GM23338 (cell line): ENCODE measurements at regions not wholly inside any gene's neighbourhood (a gene's known extent, or its start where the extent isn't known, plus 50 kb on each side); places are given as distances from the start of the nearest gene placed in this dataset.

Experiments
- ATAC-seq: fragments of 200-7000 bp; cut with Tn5 transposase; 3 replicates; pipeline ENCODE4 v1.9.1; 2020
- DNase-seq: peaks from one replicate; pipeline ENCODE4 v3.0.0-alpha.2; 2015; ENCODE audit warnings: low spot score
- H2AFZ ChIP-seq: fragments of 200-600 bp; sonication (generic); 2 replicates; pipeline ENCODE4 v1.8.0; 2016; ENCODE audit warnings: antibody characterized with exemption, mild to moderate bottlenecking, moderate library complexity
- H3F3A ChIP-seq: fragments of 200-600 bp; sonication (generic); replicated peaks from 2 replicates; pipeline ENCODE4 v1.8.0; 2017; ENCODE audit warnings: antibody characterized with exemption, mixed run types, low read depth
- H3K27ac ChIP-seq: fragments of 200-600 bp; sonication (generic); 2 replicates; pipeline ENCODE4 v1.6.1; 2016; ENCODE audit warnings: low read depth
- H3K27me3 ChIP-seq: fragments of 200-600 bp; sonication (generic); 2 replicates; pipeline ENCODE4 v1.8.0; 2016; ENCODE audit warnings: mild to moderate bottlenecking, mixed run types, moderate library complexity; ENCODE audit not compliant: insufficient read depth
- H3K36me3 ChIP-seq: fragments of 200-600 bp; sonication (generic); 2 replicates; pipeline ENCODE4 v1.8.0; 2016; ENCODE audit warnings: mild to moderate bottlenecking; ENCODE audit not compliant: insufficient read depth
- H3K4me1 ChIP-seq: fragments of 200-600 bp; sonication (generic); 2 replicates; pipeline ENCODE4 v1.8.0; 2016; ENCODE audit warnings: mild to moderate bottlenecking, moderate library complexity; ENCODE audit not compliant: insufficient read depth
- H3K4me2 ChIP-seq: fragments of 200-600 bp; sonication (generic); 2 replicates; pipeline ENCODE4 v1.7.1; 2017; ENCODE audit warnings: mixed run types
- H3K4me3 ChIP-seq: fragments of 200-600 bp; sonication (generic); 2 replicates; pipeline ENCODE4 v1.6.1; 2016; ENCODE audit warnings: mixed run types
- H3K79me2 ChIP-seq: fragments of 200-600 bp; sonication (generic); replicated peaks from 2 replicates; pipeline ENCODE4 v1.8.0; 2017; ENCODE audit warnings: mild to moderate bottlenecking; ENCODE audit not compliant: insufficient read depth
- H3K9me2 ChIP-seq: fragments of 200-600 bp; sonication (generic); 2 replicates; pipeline ENCODE4 v1.8.0; 2017; ENCODE audit not compliant: insufficient read depth
- H4K20me1 ChIP-seq: fragments of 200-600 bp; sonication (generic); replicated peaks from 2 replicates; pipeline ENCODE4 v1.8.0; 2017; ENCODE audit warnings: mild to moderate bottlenecking; ENCODE audit not compliant: insufficient read depth
- H3K27ac Mint-ChIP-seq: 2 replicates; pipeline ENCODE4 v1.8.0; 2020; ENCODE audit warnings: inconsistent platforms, mild to moderate bottlenecking, moderate library complexity, mixed read lengths
- H3K27me3 Mint-ChIP-seq: 3 replicates; pipeline ENCODE4 v1.8.0; 2022; ENCODE audit warnings: low read depth, mild to moderate bottlenecking, moderate library complexity, mixed read lengths, inconsistent platforms; ENCODE audit not compliant: insufficient read depth, poor library complexity
- H3K36me3 Mint-ChIP-seq: 3 replicates; pipeline ENCODE4 v1.8.0; 2021; ENCODE audit warnings: low read depth, mild to moderate bottlenecking, inconsistent platforms, moderate library complexity, mixed read lengths
- H3K4me1 Mint-ChIP-seq: 3 replicates; pipeline ENCODE4 v1.8.0; 2020; ENCODE audit warnings: mild to moderate bottlenecking, inconsistent platforms, mixed read lengths
- H3K4me3 Mint-ChIP-seq: 3 replicates; pipeline ENCODE4 v1.8.0; 2021; ENCODE audit warnings: moderate library complexity, mild to moderate bottlenecking, inconsistent platforms, mixed read lengths
- H3K9me3 Mint-ChIP-seq: 3 replicates; pipeline ENCODE4 v1.8.0; 2020; ENCODE audit warnings: moderate library complexity, mild to moderate bottlenecking, inconsistent platforms, mixed read lengths
- CREB1 ChIP-seq: fragments of 250-450 bp; sonication (Bioruptor Pico); IDR thresholded peaks from 2 replicates; pipeline ENCODE4 v1.5.0; 2020; ENCODE audit warnings: low read depth, mild to moderate bottlenecking, moderate library complexity
- EZH2 ChIP-seq: fragments of 200-600 bp; sonication (generic); IDR thresholded peaks from one replicate; pipeline ENCODE4 v1.8.0; 2017; ENCODE audit warnings: antibody characterized with exemption, mild to moderate bottlenecking, low read depth; ENCODE audit not compliant: unreplicated experiment
- NANOG ChIP-seq: IDR thresholded peaks from 2 replicates; pipeline ENCODE4 v1.6.1; 2016; ENCODE audit warnings: antibody characterized with exemption, borderline replicate concordance
- POLR2AphosphoS5 ChIP-seq: IDR thresholded peaks from 2 replicates; pipeline ENCODE4 v1.6.1; 2016; ENCODE audit warnings: antibody characterized with exemption, low read depth
- ZNF114 ChIP-seq: fragments of 250-450 bp; sonication (Bioruptor Pico); IDR thresholded peaks from 2 replicates; pipeline ENCODE4 v1.5.0; 2020; ENCODE audit warnings: mild to moderate bottlenecking, moderate library complexity
- ZNF331 ChIP-seq: fragments of 250-450 bp; sonication (Bioruptor Pico); IDR thresholded peaks from 2 replicates; pipeline ENCODE4 v1.5.0; 2020; ENCODE audit warnings: low read depth, mild to moderate bottlenecking, moderate library complexity
- TF ChIP-seq, protein P1 (sequence below), 2 experiments: fragments of 200-600 bp in 1 of 2; sonication (generic) in 1 of 2; conservative IDR thresholded peaks; 2 replicates each; pipeline versions ENCODE4 v1.5.1 to v1.6.1; 2016 to 2017; ENCODE audit warnings: antibody characterized with exemption in 2 of 2, low read depth in 2 of 2, mild to moderate bottlenecking in 2 of 2, moderate library complexity in 1 of 2
- TF ChIP-seq, protein P2 (sequence below): IDR thresholded peaks from one replicate; pipeline ENCODE4 v1.6.1; 2018; ENCODE audit warnings: antibody characterized with exemption; ENCODE audit not compliant: unreplicated experiment
- TF ChIP-seq, protein P3 (sequence below): fragments of 250-450 bp; sonication (Bioruptor Pico); IDR thresholded peaks from 2 replicates; pipeline ENCODE4 v1.5.0; 2020; ENCODE audit warnings: mild to moderate bottlenecking, moderate library complexity
- TF ChIP-seq, protein P4 (sequence below): IDR thresholded peaks from 2 replicates; pipeline ENCODE4 v1.6.1; 2016; ENCODE audit warnings: antibody characterized with exemption

DNA sequence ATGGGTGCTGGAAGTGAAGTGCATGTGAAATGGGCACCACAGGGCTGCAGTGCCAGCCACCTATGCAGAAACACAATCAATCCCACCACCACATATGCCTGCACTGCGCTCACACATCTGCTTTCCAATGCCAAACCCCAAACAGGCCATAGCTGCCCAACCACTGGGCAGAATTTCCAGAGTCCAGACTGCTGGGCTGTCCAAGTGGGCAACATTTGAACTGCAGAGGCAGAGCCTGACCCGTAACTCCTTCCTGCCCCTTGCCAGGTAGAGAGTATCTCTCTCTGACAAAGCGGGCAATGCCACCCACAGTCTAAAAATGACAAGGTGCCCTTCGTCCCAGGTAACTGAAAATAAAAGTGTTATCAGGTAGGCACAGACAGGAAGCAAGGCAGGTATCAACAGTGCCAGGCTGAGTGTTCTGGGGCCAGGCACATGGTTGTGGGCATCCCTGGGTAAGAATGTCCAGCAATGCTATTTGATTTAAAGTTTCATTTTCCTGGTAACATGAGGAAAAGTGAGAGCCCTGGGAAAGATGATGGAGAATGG lies 79.5 kb downstream of the FOXA2 start:
- Histone ChIP-seq H3K79me2 (no peaks in the 10 kb centered on the region), H3K4me3 (no peak overlapping the region), H4K20me1 (no peaks in the 10 kb centered on the region), H3F3A (no peaks in the 10 kb centered on the region), H3K4me2 (no peak overlapping the region), H3K4me1 (no peaks in the 10 kb centered on the region), H3K27me3 (no peaks in the 10 kb centered on the region), H3K36me3 (no peaks in the 10 kb centered on the region), H3K27ac (no peak overlapping the region), H3K9me2 (peaks cover 6% of the 10 kb centered on the region; the same call in 1 of the 2 replicates), H2AFZ (no peak overlapping the region)
- H3K36me3 Mint-ChIP-seq, result no peaks in the 10 kb centered on the region; the same call in 2 of the 3 replicates
- H3K4me3 Mint-ChIP-seq, result no peak overlapping the region
- peaks cover 5% of the 10 kb centered on the region for H3K27me3 Mint-ChIP-seq
- DNase-seq, result no peak
- no peak for ATAC-seq
- no peaks in the 10 kb centered on the region for H3K9me3 Mint-ChIP-seq
- H3K4me1 Mint-ChIP-seq, result peaks cover 7% of the 10 kb centered on the region; the same call in 1 of the 3 replicates
- no peak overlapping the region for H3K27ac Mint-ChIP-seq
- TF ChIP-seq NANOG, result no peak
- TF ChIP-seq, protein P1, sequence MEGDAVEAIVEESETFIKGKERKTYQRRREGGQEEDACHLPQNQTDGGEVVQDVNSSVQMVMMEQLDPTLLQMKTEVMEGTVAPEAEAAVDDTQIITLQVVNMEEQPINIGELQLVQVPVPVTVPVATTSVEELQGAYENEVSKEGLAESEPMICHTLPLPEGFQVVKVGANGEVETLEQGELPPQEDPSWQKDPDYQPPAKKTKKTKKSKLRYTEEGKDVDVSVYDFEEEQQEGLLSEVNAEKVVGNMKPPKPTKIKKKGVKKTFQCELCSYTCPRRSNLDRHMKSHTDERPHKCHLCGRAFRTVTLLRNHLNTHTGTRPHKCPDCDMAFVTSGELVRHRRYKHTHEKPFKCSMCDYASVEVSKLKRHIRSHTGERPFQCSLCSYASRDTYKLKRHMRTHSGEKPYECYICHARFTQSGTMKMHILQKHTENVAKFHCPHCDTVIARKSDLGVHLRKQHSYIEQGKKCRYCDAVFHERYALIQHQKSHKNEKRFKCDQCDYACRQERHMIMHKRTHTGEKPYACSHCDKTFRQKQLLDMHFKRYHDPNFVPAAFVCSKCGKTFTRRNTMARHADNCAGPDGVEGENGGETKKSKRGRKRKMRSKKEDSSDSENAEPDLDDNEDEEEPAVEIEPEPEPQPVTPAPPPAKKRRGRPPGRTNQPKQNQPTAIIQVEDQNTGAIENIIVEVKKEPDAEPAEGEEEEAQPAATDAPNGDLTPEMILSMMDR (conservative IDR thresholded peaks at IDR 0.05; ENCODE audit: low read depth in 2 of 2), result no peak
- TF ChIP-seq ZNF331 (CRISPR knock-in tag), result no peak
- TF ChIP-seq CREB1 (CRISPR knock-in tag), result no peak
- TF ChIP-seq, protein P2, sequence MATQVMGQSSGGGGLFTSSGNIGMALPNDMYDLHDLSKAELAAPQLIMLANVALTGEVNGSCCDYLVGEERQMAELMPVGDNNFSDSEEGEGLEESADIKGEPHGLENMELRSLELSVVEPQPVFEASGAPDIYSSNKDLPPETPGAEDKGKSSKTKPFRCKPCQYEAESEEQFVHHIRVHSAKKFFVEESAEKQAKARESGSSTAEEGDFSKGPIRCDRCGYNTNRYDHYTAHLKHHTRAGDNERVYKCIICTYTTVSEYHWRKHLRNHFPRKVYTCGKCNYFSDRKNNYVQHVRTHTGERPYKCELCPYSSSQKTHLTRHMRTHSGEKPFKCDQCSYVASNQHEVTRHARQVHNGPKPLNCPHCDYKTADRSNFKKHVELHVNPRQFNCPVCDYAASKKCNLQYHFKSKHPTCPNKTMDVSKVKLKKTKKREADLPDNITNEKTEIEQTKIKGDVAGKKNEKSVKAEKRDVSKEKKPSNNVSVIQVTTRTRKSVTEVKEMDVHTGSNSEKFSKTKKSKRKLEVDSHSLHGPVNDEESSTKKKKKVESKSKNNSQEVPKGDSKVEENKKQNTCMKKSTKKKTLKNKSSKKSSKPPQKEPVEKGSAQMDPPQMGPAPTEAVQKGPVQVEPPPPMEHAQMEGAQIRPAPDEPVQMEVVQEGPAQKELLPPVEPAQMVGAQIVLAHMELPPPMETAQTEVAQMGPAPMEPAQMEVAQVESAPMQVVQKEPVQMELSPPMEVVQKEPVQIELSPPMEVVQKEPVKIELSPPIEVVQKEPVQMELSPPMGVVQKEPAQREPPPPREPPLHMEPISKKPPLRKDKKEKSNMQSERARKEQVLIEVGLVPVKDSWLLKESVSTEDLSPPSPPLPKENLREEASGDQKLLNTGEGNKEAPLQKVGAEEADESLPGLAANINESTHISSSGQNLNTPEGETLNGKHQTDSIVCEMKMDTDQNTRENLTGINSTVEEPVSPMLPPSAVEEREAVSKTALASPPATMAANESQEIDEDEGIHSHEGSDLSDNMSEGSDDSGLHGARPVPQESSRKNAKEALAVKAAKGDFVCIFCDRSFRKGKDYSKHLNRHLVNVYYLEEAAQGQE, result no peak
- TF ChIP-seq POLR2AphosphoS5, result no peak
- no peak for TF ChIP-seq ZNF114 (CRISPR knock-in tag)
- TF ChIP-seq, protein P3, sequence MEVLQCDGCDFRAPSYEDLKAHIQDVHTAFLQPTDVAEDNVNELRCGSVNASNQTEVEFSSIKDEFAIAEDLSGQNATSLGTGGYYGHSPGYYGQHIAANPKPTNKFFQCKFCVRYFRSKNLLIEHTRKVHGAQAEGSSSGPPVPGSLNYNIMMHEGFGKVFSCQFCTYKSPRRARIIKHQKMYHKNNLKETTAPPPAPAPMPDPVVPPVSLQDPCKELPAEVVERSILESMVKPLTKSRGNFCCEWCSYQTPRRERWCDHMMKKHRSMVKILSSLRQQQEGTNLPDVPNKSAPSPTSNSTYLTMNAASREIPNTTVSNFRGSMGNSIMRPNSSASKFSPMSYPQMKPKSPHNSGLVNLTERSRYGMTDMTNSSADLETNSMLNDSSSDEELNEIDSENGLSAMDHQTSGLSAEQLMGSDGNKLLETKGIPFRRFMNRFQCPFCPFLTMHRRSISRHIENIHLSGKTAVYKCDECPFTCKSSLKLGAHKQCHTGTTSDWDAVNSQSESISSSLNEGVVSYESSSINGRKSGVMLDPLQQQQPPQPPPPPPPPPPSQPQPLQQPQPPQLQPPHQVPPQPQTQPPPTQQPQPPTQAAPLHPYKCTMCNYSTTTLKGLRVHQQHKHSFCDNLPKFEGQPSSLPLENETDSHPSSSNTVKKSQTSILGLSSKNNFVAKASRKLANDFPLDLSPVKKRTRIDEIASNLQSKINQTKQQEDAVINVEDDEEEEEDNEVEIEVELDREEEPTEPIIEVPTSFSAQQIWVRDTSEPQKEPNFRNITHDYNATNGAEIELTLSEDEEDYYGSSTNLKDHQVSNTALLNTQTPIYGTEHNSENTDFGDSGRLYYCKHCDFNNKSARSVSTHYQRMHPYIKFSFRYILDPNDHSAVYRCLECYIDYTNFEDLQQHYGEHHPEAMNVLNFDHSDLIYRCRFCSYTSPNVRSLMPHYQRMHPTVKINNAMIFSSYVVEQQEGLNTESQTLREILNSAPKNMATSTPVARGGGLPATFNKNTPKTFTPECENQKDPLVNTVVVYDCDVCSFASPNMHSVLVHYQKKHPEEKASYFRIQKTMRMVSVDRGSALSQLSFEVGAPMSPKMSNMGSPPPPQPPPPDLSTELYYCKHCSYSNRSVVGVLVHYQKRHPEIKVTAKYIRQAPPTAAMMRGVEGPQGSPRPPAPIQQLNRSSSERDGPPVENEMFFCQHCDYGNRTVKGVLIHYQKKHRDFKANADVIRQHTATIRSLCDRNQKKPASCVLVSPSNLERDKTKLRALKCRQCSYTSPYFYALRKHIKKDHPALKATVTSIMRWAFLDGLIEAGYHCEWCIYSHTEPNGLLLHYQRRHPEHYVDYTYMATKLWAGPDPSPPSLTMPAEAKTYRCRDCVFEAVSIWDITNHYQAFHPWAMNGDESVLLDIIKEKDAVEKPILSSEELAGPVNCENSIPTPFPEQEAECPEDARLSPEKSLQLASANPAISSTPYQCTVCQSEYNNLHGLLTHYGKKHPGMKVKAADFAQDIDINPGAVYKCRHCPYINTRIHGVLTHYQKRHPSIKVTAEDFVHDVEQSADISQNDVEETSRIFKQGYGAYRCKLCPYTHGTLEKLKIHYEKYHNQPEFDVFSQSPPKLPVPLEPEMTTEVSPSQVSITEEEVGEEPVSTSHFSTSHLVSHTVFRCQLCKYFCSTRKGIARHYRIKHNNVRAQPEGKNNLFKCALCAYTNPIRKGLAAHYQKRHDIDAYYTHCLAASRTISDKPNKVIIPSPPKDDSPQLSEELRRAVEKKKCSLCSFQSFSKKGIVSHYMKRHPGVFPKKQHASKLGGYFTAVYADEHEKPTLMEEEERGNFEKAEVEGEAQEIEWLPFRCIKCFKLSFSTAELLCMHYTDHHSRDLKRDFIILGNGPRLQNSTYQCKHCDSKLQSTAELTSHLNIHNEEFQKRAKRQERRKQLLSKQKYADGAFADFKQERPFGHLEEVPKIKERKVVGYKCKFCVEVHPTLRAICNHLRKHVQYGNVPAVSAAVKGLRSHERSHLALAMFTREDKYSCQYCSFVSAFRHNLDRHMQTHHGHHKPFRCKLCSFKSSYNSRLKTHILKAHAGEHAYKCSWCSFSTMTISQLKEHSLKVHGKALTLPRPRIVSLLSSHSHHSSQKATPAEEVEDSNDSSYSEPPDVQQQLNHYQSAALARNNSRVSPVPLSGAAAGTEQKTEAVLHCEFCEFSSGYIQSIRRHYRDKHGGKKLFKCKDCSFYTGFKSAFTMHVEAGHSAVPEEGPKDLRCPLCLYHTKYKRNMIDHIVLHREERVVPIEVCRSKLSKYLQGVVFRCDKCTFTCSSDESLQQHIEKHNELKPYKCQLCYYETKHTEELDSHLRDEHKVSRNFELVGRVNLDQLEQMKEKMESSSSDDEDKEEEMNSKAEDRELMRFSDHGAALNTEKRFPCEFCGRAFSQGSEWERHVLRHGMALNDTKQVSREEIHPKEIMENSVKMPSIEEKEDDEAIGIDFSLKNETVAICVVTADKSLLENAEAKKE (CRISPR knock-in tag), result no peak
- TF ChIP-seq, protein P4, sequence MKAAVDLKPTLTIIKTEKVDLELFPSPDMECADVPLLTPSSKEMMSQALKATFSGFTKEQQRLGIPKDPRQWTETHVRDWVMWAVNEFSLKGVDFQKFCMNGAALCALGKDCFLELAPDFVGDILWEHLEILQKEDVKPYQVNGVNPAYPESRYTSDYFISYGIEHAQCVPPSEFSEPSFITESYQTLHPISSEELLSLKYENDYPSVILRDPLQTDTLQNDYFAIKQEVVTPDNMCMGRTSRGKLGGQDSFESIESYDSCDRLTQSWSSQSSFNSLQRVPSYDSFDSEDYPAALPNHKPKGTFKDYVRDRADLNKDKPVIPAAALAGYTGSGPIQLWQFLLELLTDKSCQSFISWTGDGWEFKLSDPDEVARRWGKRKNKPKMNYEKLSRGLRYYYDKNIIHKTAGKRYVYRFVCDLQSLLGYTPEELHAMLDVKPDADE, result no peak
- TF ChIP-seq EZH2, result no peak
